OCI-LY1 (cell line): ENCODE measurements at regions not wholly inside any gene's neighbourhood (a gene's known extent, or its start where the extent isn't known, plus 50 kb on each side); places are given as distances from the start of the nearest gene placed in this dataset.

Source experiments
- H2AFZ ChIP-seq: fragments of 200-600 bp; sonication (generic), shearing (Covaris generic); 2 replicates; pipeline ENCODE4 v1.6.0; 2014; ENCODE audit warnings: antibody characterized with exemption, mild to moderate bottlenecking, low read length
- H3F3A ChIP-seq: fragments of 200-600 bp; sonication (generic), shearing (Covaris generic); 2 replicates; pipeline ENCODE4 v1.6.0; 2014; ENCODE audit warnings: mild to moderate bottlenecking, antibody characterized with exemption, low read length, moderate library complexity; ENCODE audit not compliant: insufficient read depth
- H3K27ac ChIP-seq: fragments of 200-600 bp; sonication (generic); 2 replicates; pipeline ENCODE4 v1.5.1; 2014; ENCODE audit warnings: low read length, mixed run types, mild to moderate bottlenecking, low read depth; ENCODE audit not compliant: poor library complexity, severe bottlenecking
- H3K27me3 ChIP-seq: fragments of 200-600 bp; sonication (generic); 2 replicates; pipeline ENCODE4 v1.6.0; 2014; ENCODE audit warnings: antibody characterized with exemption, mild to moderate bottlenecking, low read length, moderate library complexity; ENCODE audit not compliant: insufficient read depth
- H3K36me3 ChIP-seq: fragments of 200-600 bp; sonication (generic); 2 replicates; pipeline ENCODE4 v1.6.1; 2014; ENCODE audit warnings: mild to moderate bottlenecking, antibody characterized with exemption, low read length, moderate library complexity, mixed read lengths; ENCODE audit not compliant: insufficient read depth
- H3K4me1 ChIP-seq: fragments of 200-600 bp; sonication (generic); 2 replicates; pipeline ENCODE4 v1.5.1; 2014; ENCODE audit warnings: mild to moderate bottlenecking, low read length, moderate library complexity; ENCODE audit not compliant: insufficient read depth, severe bottlenecking
- H3K4me2 ChIP-seq: fragments of 200-600 bp; sonication (generic), shearing (Covaris generic); 2 replicates; pipeline ENCODE4 v1.6.1; 2014; ENCODE audit warnings: low read length
- H3K4me3 ChIP-seq: fragments of 200-600 bp; sonication (generic); 2 replicates; pipeline ENCODE4 v1.5.1; 2014; ENCODE audit warnings: low read length, low read depth, mild to moderate bottlenecking, mixed read lengths; ENCODE audit not compliant: poor library complexity, severe bottlenecking
- H3K79me2 ChIP-seq: fragments of 200-600 bp; shearing (Covaris generic); 2 replicates; pipeline ENCODE4 v1.6.1; 2016; ENCODE audit warnings: mixed run types, low read length, mixed read lengths; ENCODE audit not compliant: insufficient read depth
- H3K9ac ChIP-seq: fragments of 200-600 bp; sonication (generic), shearing (Covaris generic); 2 replicates; pipeline ENCODE4 v1.6.1; 2014; ENCODE audit warnings: mild to moderate bottlenecking, low read length, mixed read lengths
- H3K9me2 ChIP-seq: fragments of 200-600 bp; sonication (generic), shearing (Covaris generic); 2 replicates; pipeline ENCODE4 v1.6.1; 2014; ENCODE audit warnings: low read depth, mild to moderate bottlenecking, low read length, mixed read lengths
- H3K9me3 ChIP-seq: fragments of 200-600 bp; shearing (Covaris generic); 2 replicates; pipeline ENCODE4 v1.6.1; 2014; ENCODE audit warnings: low read length, mixed read lengths
- H4K20me1 ChIP-seq: fragments of 200-600 bp; sonication (generic), shearing (Covaris generic); 2 replicates; pipeline ENCODE4 v1.6.0; 2016; ENCODE audit warnings: mild to moderate bottlenecking, low read length; ENCODE audit not compliant: insufficient read depth
- CTCF ChIP-seq: fragments of 200-600 bp; sonication (generic), shearing (Covaris generic); IDR thresholded peaks from 2 replicates; pipeline ENCODE4 v1.5.1; 2017; ENCODE audit warnings: mild to moderate bottlenecking, antibody characterized with exemption, low read length, moderate library complexity, mixed read lengths
- EZH2 ChIP-seq: fragments of 200-600 bp; sonication (generic), shearing (Covaris generic); IDR thresholded peaks from 2 replicates; pipeline ENCODE4 v1.8.0; 2017; ENCODE audit warnings: borderline replicate concordance, mixed run types, mild to moderate bottlenecking, antibody characterized with exemption, low read length, moderate library complexity, mixed read lengths

GRCh38 chr13:111415246-111415645, 94.8 kb downstream of the TEX29 start:
- Histone ChIP-seq H3K9me3 (no peaks in the 10 kb centered on the region), H3F3A (no peaks in the 10 kb centered on the region), H2AFZ (no peak overlapping the region), H4K20me1 (no peaks in the 10 kb centered on the region), H3K27me3 (peaks cover 16% of the 10 kb centered on the region; the same call in 1 of the 2 replicates), H3K9ac (no peak overlapping the region), H3K4me3 (no peak overlapping the region), H3K4me2 (no peak overlapping the region), H3K9me2 (no peaks in the 10 kb centered on the region), H3K36me3 (no peaks in the 10 kb centered on the region), H3K27ac (no peak overlapping the region), H3K4me1 (no peaks in the 10 kb centered on the region), H3K79me2 (no peaks in the 10 kb centered on the region)
- TF ChIP-seq EZH2 (no peak), CTCF (no peak)

GRCh38 chr13:111415765-111416164, 95.3 kb downstream of the TEX29 start:
- Histone ChIP-seq H3K9ac (no peak overlapping the region), H3F3A (no peaks in the 10 kb centered on the region), H3K9me2 (no peaks in the 10 kb centered on the region), H3K9me3 (no peaks in the 10 kb centered on the region), H3K4me2 (no peak overlapping the region), H3K79me2 (no peaks in the 10 kb centered on the region), H3K27me3 (peaks cover 16% of the 10 kb centered on the region; the same call in 1 of the 2 replicates), H3K4me3 (no peak overlapping the region), H2AFZ (no peak overlapping the region), H3K36me3 (no peaks in the 10 kb centered on the region), H3K27ac (no peak overlapping the region), H3K4me1 (no peaks in the 10 kb centered on the region), H4K20me1 (no peaks in the 10 kb centered on the region)
- TF ChIP-seq CTCF (no peak), EZH2 (no peak)

GRCh38 chr13:111418101-111418500, 97.7 kb downstream of the TEX29 start:
- H3K4me2 ChIP-seq: no peak overlapping the region
- no peaks in the 10 kb centered on the region for H3K36me3 ChIP-seq
- H4K20me1 ChIP-seq: no peaks in the 10 kb centered on the region
- no peak overlapping the region for H3K27ac ChIP-seq
- H2AFZ ChIP-seq: no peak overlapping the region
- H3K4me3 ChIP-seq: no peak overlapping the region
- no peaks in the 10 kb centered on the region for H3K9me3 ChIP-seq
- H3F3A ChIP-seq: no peaks in the 10 kb centered on the region
- no peaks in the 10 kb centered on the region for H3K9me2 ChIP-seq
- no peaks in the 10 kb centered on the region for H3K79me2 ChIP-seq
- peaks cover 16% of the 10 kb centered on the region; the same call in 1 of the 2 replicates for H3K27me3 ChIP-seq
- H3K9ac ChIP-seq: no peak overlapping the region
- no peaks in the 10 kb centered on the region for H3K4me1 ChIP-seq
- TF ChIP-seq EZH2: no peak
- no peak for TF ChIP-seq CTCF
